OCI-M1 (cell line): ENCODE measurements at regions not wholly inside any gene's neighbourhood (a gene's known extent, or its start where the extent isn't known, plus 50 kb on each side); places are given as distances from the start of the nearest gene placed in this dataset.
"Not testable (repeated sequence)": the region's sequence is repeated elsewhere in the genome, so short reads cannot be mapped to it uniquely, and the experiment has no call there.

Experiments
- DNase-seq: peaks from one replicate; lab custom pipeline; 2025; lab: John Stamatoyannopoulos, UW

GRCh38 chr17:77548967-77549366, 408.2 kb downstream of the SEC14L1 start:
- peak; percentile 68 for DNase-seq

DNA sequence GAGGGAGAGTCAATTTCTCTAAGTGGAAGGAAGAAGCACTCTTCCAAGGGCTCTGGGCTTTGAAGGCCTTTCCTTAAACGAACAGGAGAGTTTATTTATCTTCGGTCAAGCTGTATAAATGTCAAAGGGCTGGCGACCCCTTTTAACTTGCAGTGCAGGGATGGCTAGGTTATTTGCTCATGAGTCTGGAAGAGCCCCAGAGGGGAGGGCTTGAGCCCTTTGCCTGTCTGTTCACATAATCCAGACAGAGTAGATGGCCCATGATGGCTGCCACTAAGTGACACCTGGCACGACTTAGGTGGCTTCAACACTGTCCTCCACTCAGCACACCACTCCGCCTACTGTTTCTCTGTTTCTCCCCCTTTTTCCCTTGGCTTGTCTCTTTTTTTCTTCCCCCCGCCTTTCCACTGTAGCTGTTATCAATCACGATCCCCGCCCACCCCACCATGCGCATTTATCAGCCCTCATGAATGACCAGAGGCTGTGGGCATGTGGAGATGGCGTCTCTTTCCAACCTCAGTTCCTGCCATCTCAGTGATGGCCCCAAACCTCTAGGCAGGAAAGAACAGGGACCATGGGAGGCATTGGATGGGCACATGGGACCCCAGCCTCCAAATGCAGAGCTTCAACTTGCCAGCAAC, 408.7 kb upstream of the TNRC6C start:
- no peak for DNase-seq

GRCh38 chr17:77553459-77554066, 404.9 kb upstream of the TNRC6C start:
- no peak for DNase-seq

- no peak for DNase-seq
These were observed 403.3 kb upstream of the TNRC6C start for GRCh38 chr17:77555121-77555591.

DNA sequence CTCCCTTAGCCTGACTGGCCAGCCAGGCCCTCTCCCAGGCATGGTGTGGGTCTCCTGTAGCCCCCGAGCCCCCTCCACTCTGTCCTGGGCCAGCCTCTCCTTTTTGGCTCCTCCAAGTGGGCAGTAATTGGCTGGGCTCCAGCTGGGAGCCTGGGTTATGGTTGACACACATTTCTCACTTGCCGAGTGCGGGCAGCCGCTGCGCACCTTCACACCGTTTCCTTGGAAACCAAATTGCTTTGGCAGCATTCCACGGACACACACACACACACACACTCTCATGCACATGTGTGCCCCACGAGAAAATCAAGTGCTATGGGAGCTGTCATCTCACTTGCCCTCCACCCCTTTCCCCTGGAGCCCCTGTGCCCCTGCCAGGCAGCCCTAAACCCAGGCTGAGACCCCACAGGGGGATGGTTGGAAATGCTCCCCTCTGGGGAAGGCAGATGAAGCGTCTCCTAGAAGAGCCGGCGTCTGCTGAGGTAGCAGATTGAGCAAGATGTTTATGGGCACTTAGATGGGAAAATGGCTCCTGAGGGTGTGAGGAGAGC, 402.7 kb upstream of the TNRC6C start:
- no peak for DNase-seq

DNA sequence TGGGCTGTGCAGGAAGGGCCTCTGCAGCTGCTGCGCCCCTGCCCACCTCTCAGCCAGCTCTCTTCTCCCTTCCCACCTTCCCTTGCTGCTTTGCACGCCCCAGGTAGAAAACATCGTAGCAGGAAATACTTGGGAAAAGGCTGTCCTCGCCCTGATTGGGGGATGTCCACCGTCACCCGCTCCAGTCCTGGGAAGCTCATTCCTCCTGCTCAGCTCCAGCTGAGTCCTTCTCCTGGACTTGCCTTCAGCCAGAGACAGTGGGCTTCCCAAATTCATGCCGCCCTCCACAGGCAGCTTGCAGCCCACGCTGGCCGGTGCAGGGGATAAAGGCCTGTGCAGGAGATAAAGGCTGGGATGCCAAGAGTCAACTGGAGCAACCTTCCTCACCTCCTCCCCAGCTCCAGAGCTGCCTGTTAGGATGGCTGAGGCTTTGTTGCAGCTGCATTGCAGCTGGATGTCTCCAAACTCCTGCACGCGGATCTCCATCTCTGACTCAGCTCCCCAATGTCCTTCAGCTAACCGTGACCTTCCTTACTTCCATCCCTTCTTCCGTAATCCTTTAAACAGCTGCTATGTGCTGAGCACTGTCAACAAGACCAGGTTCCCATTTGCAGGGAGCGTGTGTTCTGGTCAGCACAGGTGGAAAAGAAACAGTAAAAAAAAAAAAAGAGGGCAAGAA, 402.0 kb upstream of the TNRC6C start:
- no peak for DNase-seq

DNA sequence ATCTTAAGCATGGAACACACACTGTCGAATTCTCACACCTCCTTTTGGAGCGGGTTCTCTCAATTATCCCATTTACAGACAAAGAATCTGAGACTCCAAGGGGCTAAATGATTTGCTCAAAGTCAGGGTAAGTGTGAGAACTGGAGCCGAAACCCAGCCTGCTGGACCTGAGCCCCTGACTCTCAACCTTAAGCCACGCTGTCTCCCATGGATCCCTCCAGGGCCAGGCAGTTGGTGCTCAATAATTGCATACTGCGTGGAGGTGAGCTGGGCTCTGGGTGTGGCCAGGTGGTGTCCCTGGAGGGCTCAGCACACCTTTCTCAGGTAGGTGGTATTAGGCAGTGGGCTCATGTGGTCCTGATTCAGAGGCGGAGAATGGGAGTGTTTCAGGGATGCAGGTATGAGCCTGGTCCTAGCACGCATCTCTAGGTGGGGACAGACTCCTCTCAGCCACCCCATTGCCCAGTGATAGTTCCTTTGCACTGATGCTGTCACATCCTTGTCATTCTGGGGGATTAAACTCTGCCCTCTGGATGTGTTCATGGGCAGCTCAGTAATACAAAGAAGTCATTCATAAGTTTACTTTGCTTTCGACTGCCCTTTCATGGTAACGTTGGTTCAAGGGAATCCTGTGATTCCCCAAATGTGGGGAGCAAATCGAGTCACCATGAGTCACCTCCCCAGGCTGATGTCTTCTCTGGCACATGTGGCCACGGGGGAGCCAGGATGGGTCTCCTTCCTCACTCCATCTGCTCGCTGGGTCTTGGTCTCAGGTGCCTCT, 399.5 kb upstream of the TNRC6C start:
- no peak for DNase-seq

DNA sequence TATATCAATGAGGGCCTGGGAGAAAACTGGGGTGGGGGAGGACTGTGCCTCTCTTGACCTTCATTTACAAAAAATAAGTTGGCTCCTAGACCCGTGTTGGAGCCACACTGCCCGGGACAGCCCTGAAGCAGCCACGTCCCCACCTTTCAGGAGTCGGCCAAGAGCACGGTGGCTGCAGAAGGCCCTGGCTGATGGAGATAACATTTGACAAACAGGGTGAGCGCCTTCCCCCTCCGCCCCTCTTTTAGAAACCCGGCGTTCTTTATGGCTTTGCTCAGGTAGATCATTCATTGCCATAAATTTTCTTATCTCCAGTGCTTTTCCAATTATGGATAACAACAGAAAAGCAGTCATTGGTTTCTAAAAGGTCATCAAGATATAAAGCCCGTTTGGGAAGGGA, 398.1 kb upstream of the TNRC6C start:
- DNase-seq = no peak

DNA sequence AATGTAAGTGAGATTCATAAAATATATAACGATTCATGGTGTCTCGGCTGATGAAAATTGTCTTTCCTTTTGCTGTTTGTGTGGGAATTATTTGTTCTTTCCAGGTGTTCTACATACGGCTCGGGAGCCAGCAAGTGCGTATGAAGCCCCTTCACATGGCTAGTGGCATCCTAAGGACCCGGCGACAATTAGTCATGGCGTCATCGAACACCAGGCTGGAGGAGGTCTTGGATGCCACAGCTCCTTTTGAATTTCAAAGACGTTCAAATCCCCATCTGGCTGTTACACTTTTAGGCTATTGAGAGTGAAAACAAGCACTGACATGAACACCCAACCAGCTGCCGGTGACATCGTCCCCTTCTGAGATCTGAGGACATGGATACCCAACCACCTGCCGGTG, 397.7 kb upstream of the TNRC6C start:
- DNase-seq = no peak

DNA sequence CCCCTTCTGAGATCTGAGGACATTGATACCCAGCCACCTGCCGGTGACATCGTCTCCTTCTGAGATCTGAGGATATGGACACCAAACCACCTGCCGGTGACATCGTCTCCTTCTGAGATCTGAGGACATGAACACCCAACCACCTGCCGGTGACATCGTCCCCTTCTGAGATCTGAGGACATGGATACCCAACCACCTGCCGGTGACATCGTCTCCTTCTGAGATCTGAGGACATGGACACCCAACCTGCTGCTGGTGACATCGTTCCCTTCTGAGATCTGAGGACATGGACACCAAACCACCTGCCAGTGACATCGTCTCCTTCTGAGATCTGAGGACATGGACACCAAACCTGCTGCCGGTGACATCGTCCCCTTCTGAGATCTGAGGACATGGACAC, 396.1 kb upstream of the TNRC6C start:
- not testable (repeated sequence) for DNase-seq

DNA sequence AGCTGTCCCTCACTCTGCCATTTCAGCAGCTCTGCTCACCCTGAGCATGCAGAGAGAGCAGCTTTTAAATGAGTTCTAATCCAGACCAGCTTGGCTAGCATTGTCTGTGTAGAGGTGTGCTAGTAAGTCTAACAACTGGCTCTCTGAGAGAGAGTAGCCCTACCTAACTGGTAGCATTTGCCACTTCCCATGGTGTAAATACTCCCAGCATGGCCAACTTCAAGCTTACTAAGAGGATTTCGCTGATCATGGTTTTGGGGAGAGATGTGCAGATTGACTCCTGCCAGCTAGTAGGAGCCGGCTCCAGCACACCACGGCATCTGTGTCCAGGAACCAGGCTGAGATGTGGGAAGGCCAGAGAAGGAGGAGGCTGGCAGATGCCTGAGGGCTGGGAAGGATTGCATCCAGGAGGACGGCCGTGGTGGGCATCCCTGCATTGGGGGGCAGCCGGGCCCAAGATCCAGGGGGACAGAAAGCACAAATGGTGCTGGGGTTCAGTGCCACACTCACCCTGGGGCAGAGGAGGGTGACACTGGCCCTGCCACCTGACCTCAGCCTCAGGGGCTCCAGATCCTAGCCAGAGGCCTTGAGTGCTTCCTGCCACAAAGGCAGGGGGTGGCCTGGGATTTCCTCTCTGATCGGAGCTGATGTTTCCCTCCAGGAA, 394.9 kb upstream of the TNRC6C start:
- DNase-seq = no peak

GRCh38 chr17:77564278-77564920, 394.1 kb upstream of the TNRC6C start:
- no peak for DNase-seq

DNA sequence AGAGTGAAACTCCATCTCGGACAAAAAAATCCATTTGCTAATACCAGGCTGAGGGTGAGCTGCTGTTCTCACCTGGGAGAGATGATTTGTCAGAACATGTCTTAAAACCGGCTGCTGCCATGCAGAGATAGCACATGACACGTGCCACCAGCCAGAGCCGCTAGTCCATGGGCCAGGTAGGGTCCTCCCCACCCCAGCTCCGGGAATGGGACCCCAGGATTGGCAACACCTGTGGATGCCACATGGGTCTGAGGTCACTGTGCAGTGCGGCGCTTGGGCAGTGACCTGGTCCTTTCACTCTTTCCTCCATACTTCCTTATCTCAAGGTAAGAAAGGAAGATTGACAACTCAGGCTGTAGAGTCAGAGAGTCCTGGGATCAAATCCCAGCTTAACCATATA, 393.3 kb upstream of the TNRC6C start:
- no peak for DNase-seq

DNA sequence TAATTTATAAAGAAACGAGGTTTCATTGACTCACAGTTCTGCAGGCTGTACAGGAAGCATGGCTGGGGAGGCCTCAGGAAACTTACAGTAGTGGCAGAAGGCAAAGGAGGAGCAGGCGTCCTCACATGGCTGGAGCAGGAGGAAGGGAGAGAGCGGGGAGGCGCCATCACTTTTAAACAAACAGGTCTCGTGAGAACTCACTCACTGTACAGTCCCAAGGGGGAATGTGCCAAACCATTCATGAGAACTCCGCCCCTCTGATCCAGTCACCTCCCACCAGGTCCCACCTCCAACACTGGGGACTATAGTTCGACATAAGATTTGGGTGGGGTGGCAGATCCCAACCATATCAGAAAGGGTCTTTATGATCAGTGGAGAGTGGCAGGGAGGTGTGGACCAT, 392.4 kb upstream of the TNRC6C start:
- DNase-seq = no peak

DNA sequence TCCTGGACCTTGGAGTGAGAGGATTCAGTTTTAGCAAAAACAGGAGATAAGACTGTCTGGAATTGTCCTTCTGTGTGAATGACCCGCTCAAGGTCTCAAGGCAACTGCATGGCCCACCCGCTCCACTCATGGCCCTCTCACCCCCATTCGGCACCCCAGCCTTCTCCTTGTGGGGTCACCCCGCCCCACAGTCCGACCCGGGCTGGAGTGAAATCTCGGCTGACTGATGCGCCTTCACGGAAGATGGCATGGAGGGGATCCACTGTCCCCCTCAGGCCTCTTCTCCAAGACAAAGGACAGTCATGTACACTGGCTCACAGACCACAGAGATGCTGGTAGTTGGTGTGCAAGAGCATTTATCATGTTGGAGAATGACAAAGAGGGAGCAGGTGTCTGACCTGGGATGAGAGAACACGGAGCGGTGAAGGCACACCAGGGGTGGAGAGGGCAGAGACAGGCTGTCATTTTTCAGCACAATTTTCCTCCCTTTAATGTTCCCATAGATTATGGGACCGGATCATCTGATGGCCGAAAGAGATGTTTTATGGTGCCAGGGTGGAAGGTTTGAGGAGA, 391.9 kb upstream of the TNRC6C start:
- DNase-seq = no peak

DNA sequence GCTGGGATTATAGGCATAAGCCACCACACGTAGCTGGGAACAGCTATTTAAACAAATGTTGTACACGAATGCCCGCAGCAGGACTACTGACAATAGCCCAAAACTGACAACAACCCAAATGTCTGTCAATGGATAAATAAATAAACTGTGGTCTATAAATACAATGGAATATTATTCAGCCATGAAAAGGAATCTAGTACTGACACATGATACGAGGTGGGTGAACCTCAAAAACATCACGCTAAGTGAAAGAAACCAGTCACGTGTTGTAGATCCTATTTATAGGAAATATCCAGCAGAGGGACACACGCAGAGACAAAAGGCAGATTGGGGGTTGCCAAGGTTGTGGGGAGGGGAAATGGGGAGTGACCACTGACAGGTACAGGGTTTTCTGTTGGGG, 390.0 kb upstream of the TNRC6C start:
- DNase-seq = no peak

GRCh38 chr17:77569846-77570564, 388.5 kb upstream of the TNRC6C start:
- no peak for DNase-seq

DNA sequence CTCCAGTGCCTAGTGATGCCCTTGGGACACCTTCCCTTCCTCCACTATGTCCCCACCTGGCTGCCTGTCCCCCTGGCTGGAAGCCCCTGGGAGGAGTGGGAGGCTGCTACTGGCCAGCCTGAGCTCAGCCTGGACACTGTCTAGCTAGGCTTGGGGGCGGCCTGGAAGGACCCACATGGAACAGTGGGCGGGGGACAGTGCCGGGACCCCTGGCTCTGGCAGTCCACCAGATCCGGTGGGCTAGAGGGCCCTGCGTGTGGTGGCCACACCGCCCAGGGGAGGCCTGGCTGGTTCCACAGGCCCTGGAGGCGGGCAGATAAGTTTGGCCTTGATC, 388.0 kb upstream of the TNRC6C start:
- DNase-seq = no peak

GRCh38 chr17:77571155-77571981, 387.1 kb upstream of the TNRC6C start:
- DNase-seq = peak; percentile 96
